SJCRH30 (cell line): ENCODE measurements at regions not wholly inside any gene's neighbourhood (a gene's known extent, or its start where the extent isn't known, plus 50 kb on each side); places are given as distances from the start of the nearest gene placed in this dataset.
"Not testable (repeated sequence)": the region's sequence is repeated elsewhere in the genome, so short reads cannot be mapped to it uniquely, and the experiment has no call there.

ENCODE experiments used
- DNase-seq, 2 experiments: peaks; one replicate each; pipeline ENCODE4 v3.0.0-alpha.2; 2015 to 2020
- H3K27ac ChIP-seq: fragments of 250-450 bp; sonication (Bioruptor Pico); 2 replicates; pipeline ENCODE4 v1.5.1; 2020; ENCODE audit warnings: mild to moderate bottlenecking, moderate library complexity
- H3K27me3 ChIP-seq: fragments of 250-450 bp; sonication (Bioruptor Pico); 2 replicates; pipeline ENCODE4 v1.5.1; 2020; ENCODE audit warnings: mild to moderate bottlenecking, moderate library complexity
- H3K36me3 ChIP-seq: fragments of 250-450 bp; sonication (Bioruptor Pico); 2 replicates; pipeline ENCODE4 v1.5.1; 2020; ENCODE audit warnings: mild to moderate bottlenecking, moderate library complexity
- H3K4me1 ChIP-seq: fragments of 250-450 bp; sonication (Bioruptor Pico); 2 replicates; pipeline ENCODE4 v1.5.1; 2020; ENCODE audit warnings: mild to moderate bottlenecking, moderate library complexity
- H3K4me3 ChIP-seq: fragments of 250-450 bp; sonication (Bioruptor Pico); 2 replicates; pipeline ENCODE4 v1.5.1; 2020; ENCODE audit warnings: mild to moderate bottlenecking, moderate library complexity
- H3K9me3 ChIP-seq: fragments of 250-450 bp; sonication (Bioruptor Pico); replicated peaks from 2 replicates; pipeline ENCODE4 v1.5.1; 2020; ENCODE audit warnings: mild to moderate bottlenecking, moderate library complexity

- Histone ChIP-seq H3K4me1 (no peaks in the 10 kb centered on the region), H3K36me3 (no peaks in the 10 kb centered on the region), H3K27ac (no peak overlapping the region), H3K27me3 (no peaks in the 10 kb centered on the region; the same call in 1 of the 2 replicates), H3K9me3 (peaks cover 5% of the 10 kb centered on the region; the same call in 1 of the 2 replicates), H3K4me3 (no peak overlapping the region)
- no peak for DNase-seq
Observed at GRCh38 chr9:89843591-89843990, 238.8 kb downstream of the GADD45G start.

GRCh38 chr9:89844075-89844474 lies 239.3 kb downstream of the GADD45G start:
- no peaks in the 10 kb centered on the region; the same call in 1 of the 2 replicates for H3K27me3 ChIP-seq

GRCh38 chr9:89844535-89844934 lies 239.7 kb downstream of the GADD45G start:
- DNase-seq = no peak
- Histone ChIP-seq H3K36me3 (no peaks in the 10 kb centered on the region), H3K27me3 (no peaks in the 10 kb centered on the region; the same call in 1 of the 2 replicates), H3K4me1 (no peaks in the 10 kb centered on the region), H3K9me3 (peaks cover 5% of the 10 kb centered on the region; the same call in 1 of the 2 replicates), H3K27ac (no peak overlapping the region), H3K4me3 (no peak overlapping the region)

More at GRCh38 chr9:89844075-89844474, 239.3 kb downstream of the GADD45G start:
- H3K4me3 ChIP-seq = no peak overlapping the region
- no peaks in the 10 kb centered on the region for H3K36me3 ChIP-seq
- H3K27ac ChIP-seq = no peak overlapping the region
- no peaks in the 10 kb centered on the region for H3K4me1 ChIP-seq
- DNase-seq = no peak
- peaks cover 5% of the 10 kb centered on the region; the same call in 1 of the 2 replicates for H3K9me3 ChIP-seq

DNA sequence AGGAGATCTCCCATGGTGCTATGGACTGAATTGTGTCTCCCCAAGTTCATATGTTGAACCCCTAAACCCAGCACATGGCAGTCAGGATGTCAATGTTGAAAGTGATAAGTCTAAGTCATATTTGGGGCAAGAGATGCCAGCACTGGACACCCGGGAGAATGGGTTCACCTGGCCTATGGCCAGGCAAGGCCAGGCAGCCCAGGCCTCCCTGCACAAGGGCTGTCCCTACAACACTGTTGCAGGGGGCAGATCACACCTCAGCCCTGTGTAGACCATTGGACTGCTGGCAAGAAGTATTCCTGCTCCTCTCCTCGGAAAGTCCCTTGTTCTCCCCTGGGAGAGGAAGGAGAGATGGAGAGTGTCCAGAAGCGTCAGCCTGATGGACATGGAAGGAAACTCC lies 240.5 kb downstream of the GADD45G start:
- no peak for DNase-seq
- peaks cover 5% of the 10 kb centered on the region; the same call in 1 of the 2 replicates for H3K9me3 ChIP-seq
- H3K36me3 ChIP-seq = no peaks in the 10 kb centered on the region
- no peak overlapping the region for H3K4me3 ChIP-seq
- H3K27me3 ChIP-seq = no peaks in the 10 kb centered on the region; the same call in 1 of the 2 replicates
- H3K4me1 ChIP-seq = no peaks in the 10 kb centered on the region; the same call in 1 of the 2 replicates
- H3K27ac ChIP-seq = no peak overlapping the region

DNA sequence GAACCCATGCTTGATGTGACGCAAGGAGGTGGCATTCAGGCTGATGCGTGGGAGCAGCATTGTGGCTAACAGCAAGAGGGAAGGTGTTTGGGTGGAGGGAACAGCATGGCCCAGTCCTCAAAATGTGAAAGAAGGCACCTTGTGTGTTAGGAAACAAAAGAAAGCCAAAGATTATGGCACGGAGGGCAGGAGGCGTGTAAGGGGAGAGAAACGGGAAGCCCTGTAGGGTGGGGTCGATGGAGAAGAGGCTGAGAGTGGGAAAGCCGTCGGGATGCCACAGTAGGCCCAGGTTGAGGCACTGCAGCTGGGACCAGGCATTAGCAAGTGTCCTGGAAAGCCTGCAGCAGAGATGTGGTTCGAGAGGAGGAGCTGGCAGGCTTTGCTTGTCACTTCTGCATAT lies 241.1 kb downstream of the GADD45G start:
- no peak overlapping the region for H3K27ac ChIP-seq
- H3K27me3 ChIP-seq = no peaks in the 10 kb centered on the region
- no peak for DNase-seq
- H3K36me3 ChIP-seq = no peaks in the 10 kb centered on the region
- no peak overlapping the region for H3K4me3 ChIP-seq
- H3K9me3 ChIP-seq = peaks cover 5% of the 10 kb centered on the region; the same call in 1 of the 2 replicates
- peaks cover 4% of the 10 kb centered on the region; the same call in 1 of the 2 replicates for H3K4me1 ChIP-seq

DNA sequence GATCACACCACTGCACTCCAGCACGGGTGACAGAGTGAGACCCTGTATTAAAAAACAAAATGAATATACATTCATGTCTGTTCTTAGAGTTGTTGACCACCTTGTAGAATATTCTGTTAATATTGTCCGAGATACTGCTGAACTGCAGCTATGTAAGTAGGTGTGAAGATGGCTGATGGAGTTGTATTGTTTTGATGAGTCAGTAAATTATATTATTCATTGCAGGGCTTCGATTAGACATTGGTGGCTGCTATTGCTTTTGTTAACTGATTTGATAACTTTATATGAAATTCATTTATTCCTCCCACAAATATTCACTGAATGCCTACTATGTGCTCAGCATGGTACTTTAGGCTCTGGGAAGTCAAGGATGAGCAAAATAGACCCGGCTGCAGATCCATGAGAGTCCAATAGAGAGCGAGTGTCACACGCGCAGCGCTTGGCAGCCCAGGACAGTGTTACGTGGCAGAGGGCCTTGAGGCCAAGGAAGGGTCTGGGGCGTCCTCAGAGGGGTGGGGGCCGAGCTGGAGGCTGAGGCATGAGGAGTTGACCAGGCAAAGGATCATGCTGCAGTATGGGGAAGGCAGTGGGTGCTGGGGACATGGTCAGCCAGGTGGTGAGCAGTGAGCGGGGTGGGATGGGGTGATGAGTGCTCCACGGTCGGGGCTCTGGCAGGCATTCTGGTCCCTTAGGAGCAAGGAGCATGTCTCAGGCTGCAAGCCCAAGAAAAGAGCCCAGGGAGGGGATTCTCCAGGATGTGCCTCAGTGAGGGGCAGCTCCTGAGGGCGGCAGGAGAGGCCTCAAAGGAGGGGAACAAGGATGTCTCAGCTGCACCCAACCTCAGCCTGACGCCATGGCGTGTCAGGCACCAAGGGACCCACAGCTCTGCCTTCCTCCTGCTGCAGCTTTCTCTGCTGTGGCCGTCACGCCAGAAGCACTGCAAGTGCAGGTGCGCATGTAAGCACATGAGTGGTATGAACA lies 243.5 kb downstream of the GADD45G start:
- H3K4me1 ChIP-seq = peaks cover 10% of the 10 kb centered on the region; the same call in 1 of the 2 replicates
- no peaks in the 10 kb centered on the region for H3K27me3 ChIP-seq
- H3K36me3 ChIP-seq = no peaks in the 10 kb centered on the region
- peaks cover 5% of the 10 kb centered on the region; the same call in 1 of the 2 replicates for H3K9me3 ChIP-seq
- no peak overlapping the region for H3K27ac ChIP-seq
- DNase-seq = no peak
- H3K4me3 ChIP-seq = no peak overlapping the region

DNA sequence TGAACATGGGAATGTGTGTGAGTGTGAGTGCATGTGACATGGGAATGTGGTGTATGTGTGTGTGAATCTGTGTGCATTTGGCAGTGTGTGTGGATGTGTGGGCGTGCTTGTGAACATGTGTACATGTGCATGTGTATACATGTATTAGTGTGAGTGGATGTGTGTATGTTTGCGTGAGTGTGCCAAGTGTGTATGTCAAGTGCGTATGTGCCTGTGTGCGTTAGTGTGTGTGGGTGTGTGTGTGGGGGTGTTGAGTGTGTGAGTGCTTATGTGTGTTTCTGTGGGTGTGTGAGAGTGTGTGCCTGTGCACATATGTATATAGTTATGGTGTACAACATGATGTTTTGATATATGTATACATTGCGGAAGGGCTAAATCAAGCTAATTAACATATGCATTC lies 244.3 kb downstream of the GADD45G start:
- H3K27me3 ChIP-seq = no peaks in the 10 kb centered on the region
- H3K9me3 ChIP-seq = peaks cover 5% of the 10 kb centered on the region; the same call in 1 of the 2 replicates
- H3K36me3 ChIP-seq = no peaks in the 10 kb centered on the region
- H3K4me1 ChIP-seq = peaks cover 10% of the 10 kb centered on the region; the same call in 1 of the 2 replicates
- no peak for DNase-seq
- H3K27ac ChIP-seq = no peak overlapping the region
- no peak overlapping the region for H3K4me3 ChIP-seq

GRCh38 chr9:89850153-89850552 lies 245.3 kb downstream of the GADD45G start:
- Histone ChIP-seq H3K27me3 (no peaks in the 10 kb centered on the region), H3K9me3 (peaks cover 5% of the 10 kb centered on the region; the same call in 1 of the 2 replicates), H3K27ac (no peak overlapping the region), H3K4me1 (peaks cover 10% of the 10 kb centered on the region; the same call in 1 of the 2 replicates), H3K4me3 (no peak overlapping the region), H3K36me3 (no peaks in the 10 kb centered on the region)
- DNase-seq = no peak

DNA sequence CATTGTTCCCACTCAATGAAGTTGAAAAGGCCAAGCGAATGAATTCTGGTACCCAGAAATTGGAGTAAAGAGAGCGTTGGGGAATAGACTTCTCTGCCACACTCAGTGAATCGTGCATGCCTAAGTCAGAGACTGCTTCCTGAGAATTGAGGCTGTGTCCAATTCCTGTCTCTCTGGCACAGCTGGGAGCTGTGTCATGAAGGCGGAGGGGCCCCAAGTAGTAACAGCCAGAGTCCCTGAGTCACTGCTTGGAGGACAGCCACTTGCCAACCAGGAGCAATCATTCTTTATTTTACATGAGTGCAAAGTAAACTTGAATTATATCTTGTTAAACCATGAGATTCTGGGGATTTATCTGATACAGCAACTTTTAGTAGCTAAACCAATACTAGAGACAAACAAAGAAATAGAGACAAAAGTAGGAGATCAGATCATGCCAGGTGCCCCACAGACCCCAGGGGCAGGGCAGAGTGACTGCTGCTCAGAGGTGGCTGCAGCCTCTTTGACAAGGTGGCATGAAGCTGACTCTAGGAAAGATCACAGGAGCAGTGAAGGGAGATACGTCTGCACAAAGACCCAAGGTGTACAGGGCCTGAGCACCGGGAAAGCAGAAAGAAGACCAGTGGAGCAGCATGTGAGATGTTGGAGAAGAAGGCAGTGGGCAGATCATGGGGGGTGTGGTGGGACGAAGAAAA lies 246.0 kb downstream of the GADD45G start:
- Histone ChIP-seq H3K27ac (no peak overlapping the region), H3K27me3 (no peaks in the 10 kb centered on the region), H3K4me1 (peaks cover 10% of the 10 kb centered on the region; the same call in 1 of the 2 replicates), H3K4me3 (no peak overlapping the region), H3K9me3 (peaks cover 5% of the 10 kb centered on the region; the same call in 1 of the 2 replicates), H3K36me3 (no peaks in the 10 kb centered on the region)
- DNase-seq = peak in 1 of 2 experiments; percentile 49

- H3K4me3 ChIP-seq = no peak overlapping the region
- no peak overlapping the region for H3K27ac ChIP-seq
- DNase-seq = no peak
- no peaks in the 10 kb centered on the region for H3K27me3 ChIP-seq
- H3K4me1 ChIP-seq = peaks cover 10% of the 10 kb centered on the region; the same call in 1 of the 2 replicates
- H3K9me3 ChIP-seq = no peaks in the 10 kb centered on the region
- no peaks in the 10 kb centered on the region for H3K36me3 ChIP-seq
Observed at GRCh38 chr9:89853161-89853560, 248.3 kb downstream of the GADD45G start.

DNA sequence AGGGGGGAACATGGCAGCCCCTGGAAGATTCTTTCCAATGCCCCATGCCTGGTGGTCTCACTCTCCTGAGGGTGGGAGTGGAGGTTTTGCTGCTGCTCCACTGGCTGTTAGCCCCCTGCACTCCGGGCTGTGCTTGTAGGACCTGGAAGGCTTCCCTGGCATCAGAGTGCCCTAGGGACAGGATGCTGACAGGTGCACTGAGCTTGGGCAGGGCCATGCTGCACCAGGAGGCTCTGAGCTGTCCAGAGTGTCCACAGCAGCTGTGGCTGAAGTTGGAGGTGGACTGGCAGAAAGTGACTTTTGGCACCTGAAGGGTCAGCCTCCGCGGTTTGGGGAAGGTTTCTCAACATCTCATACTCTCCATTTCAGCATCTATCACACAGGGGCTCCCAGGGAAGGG lies 249.1 kb downstream of the GADD45G start:
- no peaks in the 10 kb centered on the region for H3K36me3 ChIP-seq
- no peak overlapping the region for H3K27ac ChIP-seq
- no peaks in the 10 kb centered on the region for H3K27me3 ChIP-seq
- no peak for DNase-seq
- peaks cover 10% of the 10 kb centered on the region; the same call in 1 of the 2 replicates for H3K4me1 ChIP-seq
- 0 out of 2 replicates have a peak, but pooled peaks cover 4% of the 10 kb centered on the region for H3K9me3 ChIP-seq
- no peak overlapping the region for H3K4me3 ChIP-seq

- Histone ChIP-seq H3K36me3 (no peaks in the 10 kb centered on the region), H3K4me1 (peaks cover 10% of the 10 kb centered on the region; the same call in 1 of the 2 replicates), H3K9me3 (0 out of 2 replicates have a peak, but pooled peaks cover 4% of the 10 kb centered on the region), H3K27ac (no peak overlapping the region), H3K27me3 (no peaks in the 10 kb centered on the region), H3K4me3 (no peak overlapping the region)
- no peak for DNase-seq
Observed at GRCh38 chr9:89854715-89855475, 250.1 kb downstream of the GADD45G start.

GRCh38 chr9:89856296-89856695 lies 251.5 kb downstream of the GADD45G start:
- not testable (repeated sequence) for H3K27me3 ChIP-seq, DNase-seq

GRCh38 chr9:89856950-89857349 lies 252.1 kb downstream of the GADD45G start:
- not testable (repeated sequence) for H3K4me1 ChIP-seq, H3K27me3 ChIP-seq, H3K36me3 ChIP-seq, DNase-seq, H3K4me3 ChIP-seq, H3K9me3 ChIP-seq, H3K27ac ChIP-seq

More at GRCh38 chr9:89856296-89856695, 251.5 kb downstream of the GADD45G start:
- H3K27ac ChIP-seq, H3K4me1 ChIP-seq, H3K4me3 ChIP-seq, H3K36me3 ChIP-seq, H3K9me3 ChIP-seq: not testable (repeated sequence)
